A549 (cell line): ENCODE measurements at regions not wholly inside any gene's neighbourhood (a gene's known extent, or its start where the extent isn't known, plus 50 kb on each side); places are given as distances from the start of the nearest gene placed in this dataset.

ENCODE experiments used
- ATAC-seq, 2 experiments: fragments of 200-7000 bp in 1 of 2; fragments of >200 bp in 1 of 2; cut with Nextera tagmentation in 1 of 2; cut with Tn5 transposase in 1 of 2; 3 replicates each; pipeline versions ENCODE4 v1.8.0 to v1.9.1; 2018 to 2020; ENCODE audit warnings: mild to moderate bottlenecking in 1 of 2, moderate library complexity in 1 of 2
- CTCF ChIA-PET: fragments of 300-600 bp; sonication (Branson Sonifier 250); formaldehyde crosslinking; extraction: SDS; loops from one replicate; lab custom pipeline; 2021; ENCODE audit warnings: antibody characterized with exemption, inconsistent platforms; lab: Yijun Ruan, JAX
- POLR2A ChIA-PET: fragments of 350-600 bp; formaldehyde crosslinking; extraction: SDS; loops from one replicate; lab custom pipeline; 2021; ENCODE audit warnings: antibody characterized with exemption, inconsistent platforms; lab: Yijun Ruan, JAX
- DNase-seq, 2 experiments: peaks; one replicate each; pipeline versions ENCODE4 v3.0.0 to v3.0.0-alpha.2; 2011 to 2016; ENCODE audit warnings: low read depth in 1 of 2, low spot score in 1 of 2
- FAIRE-seq: peaks from 2 replicates; lab custom pipeline; 2011; peaks lifted over from hg19 to GRCh38; lab: Jason Lieb, UNC
- H3K27ac ChIP-seq, 2 experiments: fragments of >200 bp; sonication (Bioruptor Twin); formaldehyde crosslinking; 3 replicates each; pipeline ENCODE4 v1.5.1; 2016 to 2017
- H3K4me1 ChIP-seq: fragments of >200 bp; sonication (Bioruptor Twin); formaldehyde crosslinking; 3 replicates; pipeline ENCODE4 v1.6.1; 2016
- H3K4me2 ChIP-seq: fragments of >200 bp; sonication (Bioruptor Twin); formaldehyde crosslinking; 3 replicates; pipeline ENCODE4 v1.6.1; 2016
- H3K4me3 ChIP-seq: fragments of >200 bp; sonication (Bioruptor Twin); formaldehyde crosslinking; 3 replicates; pipeline ENCODE4 v1.5.1; 2016
- H3K9me3 ChIP-seq: fragments of >200 bp; sonication (Bioruptor Twin); formaldehyde crosslinking; 3 replicates; pipeline ENCODE4 v1.6.1; 2016
- CBX8 ChIP-seq: fragments of 200-600 bp; sonication (generic); IDR thresholded peaks from 2 replicates; pipeline ENCODE4 v1.6.1; 2016
- CEBPB ChIP-seq, 2 experiments: fragments of >200 bp in 1 of 2; sonication (Bioruptor Twin) in 1 of 2; formaldehyde crosslinking in 1 of 2; IDR thresholded peaks; 2 replicates each; pipeline ENCODE4 v1.6.1; 2012 to 2016
- CHD2 ChIP-seq: fragments of 150-350 bp; IDR thresholded peaks from 2 replicates; pipeline ENCODE4 v1.6.1; 2014; ENCODE audit warnings: low read length; ENCODE audit not compliant: partially characterized antibody
- CTCF ChIP-seq: fragments of >200 bp; sonication (Bioruptor Twin); formaldehyde crosslinking; IDR thresholded peaks from 3 replicates; pipeline ENCODE4 v1.5.1; 2016
- E2F6 ChIP-seq: IDR thresholded peaks from 2 replicates; pipeline ENCODE4 v1.6.1; 2012; ENCODE audit warnings: low read depth, borderline replicate concordance
- EHF ChIP-seq: fragments of 250-450 bp; sonication (Bioruptor Pico); IDR thresholded peaks from 2 replicates; pipeline ENCODE4 v1.5.0; 2020; ENCODE audit warnings: mild to moderate bottlenecking
- EHMT2 ChIP-seq: fragments of 200-600 bp; sonication (generic); IDR thresholded peaks from 2 replicates; pipeline ENCODE4 v1.6.1; 2016; ENCODE audit warnings: antibody characterized with exemption, low read depth, mild to moderate bottlenecking, moderate library complexity
- FOSB ChIP-seq: fragments of 250-450 bp; sonication (Bioruptor Pico); IDR thresholded peaks from 2 replicates; pipeline ENCODE4 v1.5.0; 2020; ENCODE audit warnings: mild to moderate bottlenecking, moderate library complexity
- GATA3 ChIP-seq: IDR thresholded peaks from 2 replicates; pipeline ENCODE4 v1.6.1; 2012; ENCODE audit warnings: borderline replicate concordance
- HES2 ChIP-seq: fragments of >200 bp; sonication (Bioruptor Twin); formaldehyde crosslinking; IDR thresholded peaks from 2 replicates; pipeline ENCODE4 v1.6.1; 2016
- HEYL ChIP-seq: fragments of 250-450 bp; sonication (Bioruptor Pico); IDR thresholded peaks from 2 replicates; pipeline ENCODE4 v1.8.0; 2021; ENCODE audit warnings: mild to moderate bottlenecking, moderate library complexity
- HOXB13 ChIP-seq: fragments of 250-450 bp; sonication (Bioruptor Pico); IDR thresholded peaks from 2 replicates; pipeline ENCODE4 v1.5.0; 2020; ENCODE audit warnings: low read depth, mild to moderate bottlenecking, moderate library complexity
- JUN ChIP-seq, 2 experiments: fragments of >200 bp; sonication (Bioruptor Twin); formaldehyde crosslinking; IDR thresholded peaks; 2 replicates in 1 of 2; 3 replicates in 1 of 2; pipeline ENCODE4 v1.6.1; 2016 to 2017
- KDM1A ChIP-seq: fragments of 200-600 bp; sonication (generic); IDR thresholded peaks from 2 replicates; pipeline ENCODE4 v1.6.1; 2016; ENCODE audit warnings: low read depth, mild to moderate bottlenecking
- PHF8 ChIP-seq: fragments of 200-600 bp; sonication (generic); IDR thresholded peaks from 2 replicates; pipeline ENCODE4 v1.6.1; 2016; ENCODE audit warnings: low read depth, mild to moderate bottlenecking, antibody characterized with exemption, moderate library complexity, borderline replicate concordance
- RARB ChIP-seq: fragments of 250-450 bp; sonication (Bioruptor Pico); IDR thresholded peaks from 2 replicates; pipeline ENCODE4 v1.8.0; 2021; ENCODE audit warnings: mild to moderate bottlenecking, moderate library complexity
- RNF2 ChIP-seq: fragments of 200-600 bp; sonication (generic); IDR thresholded peaks from 2 replicates; pipeline ENCODE4 v1.6.1; 2016; ENCODE audit warnings: low read depth, mild to moderate bottlenecking, antibody characterized with exemption, moderate library complexity, borderline replicate concordance
- TFCP2L1 ChIP-seq: fragments of 250-450 bp; sonication (Bioruptor Pico); IDR thresholded peaks from 2 replicates; pipeline ENCODE4 v1.5.0; 2021; ENCODE audit warnings: mild to moderate bottlenecking
- ZFP36 ChIP-seq: fragments of 450-650 bp; IDR thresholded peaks from 2 replicates; pipeline ENCODE4 v1.6.1; 2014; ENCODE audit warnings: borderline replicate concordance; ENCODE audit not compliant: partially characterized antibody
- ZSCAN20 ChIP-seq: fragments of 250-450 bp; sonication (Bioruptor Pico); IDR thresholded peaks from 2 replicates; pipeline ENCODE4 v1.8.0; 2022; ENCODE audit warnings: mild to moderate bottlenecking, moderate library complexity
- WGBS: methylation state at CpG from one replicate; pipeline ENCODE4 v1.1.6; 2017; ENCODE audit errors: missing lambda C conversion rate; 5-methylcytosine and 5-hydroxymethylcytosine counted together

GRCh38 chr2:180621366-180621765 is 359.0 kb upstream of the UBE2E3 start:
- Histone ChIP-seq H3K9me3 (no peaks in the 10 kb centered on the region), H3K27ac (no peak overlapping the region), H3K4me1 (peaks cover 19% of the 10 kb centered on the region; the same call in 2 of the 3 replicates), H3K4me3 (no peak overlapping the region), H3K4me2 (peak overlapping the region; percentile 39; the same call in 2 of the 3 replicates)
- POLR2A ChIA-PET = no interaction called here
- CTCF ChIA-PET = interaction anchor here (1.0 kb wide), 1 partner anchor 26 kb away, joined by 3 read pairs; no protein-coding TSS in a partner anchor
- FAIRE-seq = no peak
- no peak for DNase-seq
- ATAC-seq = no peak
- TF ChIP-seq RNF2 = no peak

- 85% methylated on average over 5 of the region's 5 CpGs for WGBS
- POLR2A ChIA-PET = no interaction called here
- no peak overlapping the region for H3K27ac ChIP-seq
- DNase-seq = no peak
- H3K9me3 ChIP-seq = no peaks in the 10 kb centered on the region
- CTCF ChIA-PET = no interaction called here
- no peak for FAIRE-seq
- no peak overlapping the region for H3K4me2 ChIP-seq
- H3K4me3 ChIP-seq = no peak overlapping the region
- TF ChIP-seq PHF8 (no peak), E2F6 (no peak), HEYL (CRISPR knock-in tag) (no peak), HES2 (no peak)
- ATAC-seq = no peak
- peaks cover 15% of the 10 kb centered on the region; the same call in 2 of the 3 replicates for H3K4me1 ChIP-seq
Measured at GRCh38 chr2:180618570-180618969, 361.8 kb upstream of the UBE2E3 start.

GRCh38 chr2:180614776-180615175 is 365.6 kb upstream of the UBE2E3 start:
- WGBS = 49% methylated on average over 2 of the region's 2 CpGs

GRCh38 chr2:180609626-180610340 is 370.6 kb upstream of the UBE2E3 start:
- FAIRE-seq (no peak), ATAC-seq (no peak), DNase-seq (no peak)
- ChIA-PET POLR2A (no interaction called here), CTCF (interaction anchor here (1.0 kb wide), 1 partner anchor 9 kb away, joined by 3 read pairs; no protein-coding TSS in a partner anchor)
- Histone ChIP-seq H3K4me1 (no peaks in the 10 kb centered on the region), H3K9me3 (no peaks in the 10 kb centered on the region), H3K4me2 (no peak overlapping the region), H3K27ac (no peak overlapping the region), H3K4me3 (no peak overlapping the region)
- TF ChIP-seq JUN (IDR thresholded peaks at IDR 0.05) = no peak
- no peak for TF ChIP-seq EHF (CRISPR knock-in tag)
- TF ChIP-seq TFCP2L1 (CRISPR knock-in tag) = no peak
- no peak for TF ChIP-seq CHD2
- TF ChIP-seq CBX8 = no peak
- no peak for TF ChIP-seq GATA3
- TF ChIP-seq HOXB13 = no peak
- TF ChIP-seq EHMT2 = no peak
- no peak for TF ChIP-seq RNF2
- no peak for TF ChIP-seq CEBPB (IDR thresholded peaks at IDR 0.05)
- WGBS = 54% methylated on average over 3 of the region's 3 CpGs

More at GRCh38 chr2:180614776-180615175, 365.6 kb upstream of the UBE2E3 start:
- DNase-seq (no peak), FAIRE-seq (no peak), ATAC-seq (no peak)
- Histone ChIP-seq H3K4me2 (no peak overlapping the region), H3K4me3 (no peak overlapping the region), H3K4me1 (no peaks in the 10 kb centered on the region), H3K27ac (no peak overlapping the region), H3K9me3 (no peaks in the 10 kb centered on the region)
- no peak for TF ChIP-seq ZFP36
- TF ChIP-seq CHD2 = no peak
- TF ChIP-seq CTCF = no peak
- no peak for TF ChIP-seq FOSB (CRISPR knock-in tag)
- TF ChIP-seq RARB (CRISPR knock-in tag) = no peak
- no peak for TF ChIP-seq ZSCAN20
- no peak for TF ChIP-seq HES2
- no peak for TF ChIP-seq KDM1A
- POLR2A ChIA-PET = no interaction called here
- CTCF ChIA-PET = no interaction called here
